Epidermal melanocyte (primary cell): ENCODE measurements at regions not wholly inside any gene's neighbourhood (a gene's known extent, or its start where the extent isn't known, plus 50 kb on each side); places are given as distances from the start of the nearest gene placed in this dataset.
"Not testable (repeated sequence)": the region's sequence is repeated elsewhere in the genome, so short reads cannot be mapped to it uniquely, and the experiment has no call there.

Source experiments
- DNase-seq: peaks from one replicate; pipeline ENCODE4 v3.0.0; 2011; ENCODE audit warnings: low spot score; ENCODE audit not compliant: insufficient read length

DNA sequence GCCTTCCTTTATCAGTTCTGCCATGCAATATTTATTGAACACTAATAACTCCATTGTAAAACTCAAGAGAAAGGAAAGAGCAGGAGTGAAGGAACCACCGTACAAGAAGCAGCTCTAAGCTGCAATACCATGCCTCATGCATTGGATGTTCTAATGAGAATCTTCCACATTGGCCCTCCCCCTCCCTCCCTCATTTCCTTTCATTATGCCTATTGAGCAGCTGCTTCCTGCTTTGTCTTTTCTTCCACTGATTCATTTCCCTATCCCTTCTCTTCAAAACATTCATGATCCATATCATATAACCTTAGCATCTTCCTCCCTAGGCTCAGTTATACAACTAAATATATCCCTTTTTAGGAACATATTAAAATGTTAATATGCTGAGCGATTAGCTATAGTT lies 698.7 kb upstream of the GOLIM4 start:
- no peak for DNase-seq

DNA sequence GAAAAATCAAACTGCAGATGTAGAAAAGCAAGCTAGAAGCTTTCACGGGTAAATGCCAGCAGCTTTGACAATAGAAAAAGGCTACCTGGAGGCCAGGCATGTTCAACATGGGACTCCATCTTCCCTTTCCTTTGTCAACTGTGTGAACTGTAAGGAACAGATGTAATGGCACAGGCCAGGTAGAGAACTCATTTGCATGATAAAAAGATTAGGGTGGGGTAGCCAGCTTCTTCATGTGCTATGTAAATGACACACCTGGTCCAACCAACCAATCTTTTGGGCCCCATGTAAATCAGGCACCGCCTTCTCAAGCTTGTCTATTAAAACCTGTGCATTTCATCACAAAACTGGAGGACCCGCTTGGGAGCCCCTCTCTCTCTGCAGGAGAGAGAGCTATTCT lies 686.5 kb upstream of the GOLIM4 start:
- DNase-seq: no peak

DNA sequence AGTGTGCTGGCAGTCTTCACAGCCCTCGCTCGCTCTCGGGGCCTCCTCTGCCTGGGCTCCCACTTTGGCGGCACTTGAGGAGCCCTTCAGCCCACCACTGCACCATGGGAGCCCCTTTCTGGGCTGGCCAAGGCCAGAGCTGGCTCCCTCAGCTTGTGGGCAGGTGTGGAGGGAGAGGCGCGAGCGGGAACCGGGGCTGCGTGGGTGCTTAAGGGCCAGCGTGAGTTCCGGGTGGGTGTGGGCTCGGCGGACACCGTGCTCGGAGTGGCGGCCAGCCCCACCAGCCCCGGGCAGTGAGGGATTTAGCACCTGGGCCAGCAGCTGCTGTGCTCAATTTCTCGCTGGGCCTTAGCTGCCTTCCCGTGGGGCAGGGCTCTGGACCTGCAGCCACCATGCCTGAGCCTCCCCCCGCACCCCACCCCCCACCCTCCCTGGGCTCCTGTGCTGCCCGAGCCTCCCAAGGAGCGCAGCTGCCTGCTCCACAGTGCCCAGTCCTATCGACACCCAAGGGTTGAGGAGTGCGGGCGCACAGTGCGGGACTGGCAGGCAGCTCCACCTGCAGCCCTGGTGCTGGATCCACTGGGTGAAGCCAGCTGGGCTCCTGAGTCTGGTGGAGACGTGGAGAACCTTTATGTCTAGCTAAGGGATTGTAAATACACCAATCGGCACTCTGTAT lies 684.4 kb upstream of the GOLIM4 start:
- DNase-seq: not testable (repeated sequence)

DNA sequence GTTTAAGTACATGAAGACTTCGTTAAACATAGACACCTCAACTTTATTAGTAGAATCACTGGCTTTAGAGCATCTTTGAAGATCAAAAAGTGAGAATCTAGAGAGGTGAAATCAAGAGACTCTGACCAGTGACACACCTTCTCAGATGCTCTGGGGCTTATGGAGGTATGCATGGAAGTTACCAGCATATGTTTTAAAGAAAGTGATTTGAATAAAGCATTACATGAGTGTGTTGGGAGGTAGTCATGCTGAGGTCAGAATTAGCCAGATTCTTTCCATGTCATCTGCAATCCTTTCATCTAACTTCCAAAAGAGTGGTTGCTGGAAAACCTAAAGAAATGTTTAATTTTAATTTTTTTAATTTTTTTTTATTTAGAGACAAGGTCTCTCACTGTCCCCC lies 658.0 kb upstream of the GOLIM4 start:
- DNase-seq: no peak

DNA sequence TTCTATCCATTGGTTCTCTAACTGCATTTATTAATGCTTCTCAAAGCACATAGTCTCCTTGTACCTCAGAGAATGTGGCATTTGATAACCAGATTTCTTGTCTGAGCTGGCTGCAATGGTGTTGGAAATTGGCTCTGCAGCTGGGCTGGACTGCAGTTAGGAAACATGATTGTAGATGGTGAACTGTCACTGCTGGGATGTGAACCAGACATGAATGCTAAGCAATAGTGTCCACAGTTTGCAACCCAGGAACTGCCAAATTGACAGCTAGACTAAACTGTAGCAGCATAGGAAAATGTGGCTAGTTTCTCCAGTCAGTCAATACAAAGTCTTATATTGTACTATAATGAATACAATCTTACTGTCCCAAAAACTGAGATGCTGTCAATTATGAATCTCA lies 656.6 kb upstream of the GOLIM4 start:
- DNase-seq: no peak

DNA sequence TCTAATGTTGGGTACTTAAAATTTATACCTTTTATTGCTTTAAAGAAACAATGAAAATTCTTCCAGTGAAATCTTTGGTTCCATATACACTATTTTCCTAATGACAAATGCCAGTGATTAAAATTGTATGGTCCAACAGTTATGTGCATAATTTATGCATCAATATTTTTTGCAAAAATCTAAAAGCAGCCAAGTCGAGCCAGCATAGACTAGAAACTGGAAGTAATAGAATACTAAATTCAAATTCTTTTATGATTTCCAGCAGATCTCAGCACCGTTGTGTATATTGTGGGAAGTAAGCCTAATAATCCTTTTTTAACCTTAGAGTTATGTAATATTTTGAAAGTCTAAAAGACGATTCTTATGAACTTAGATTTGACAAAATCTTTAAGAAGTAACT lies 652.0 kb upstream of the GOLIM4 start:
- no peak for DNase-seq

DNA sequence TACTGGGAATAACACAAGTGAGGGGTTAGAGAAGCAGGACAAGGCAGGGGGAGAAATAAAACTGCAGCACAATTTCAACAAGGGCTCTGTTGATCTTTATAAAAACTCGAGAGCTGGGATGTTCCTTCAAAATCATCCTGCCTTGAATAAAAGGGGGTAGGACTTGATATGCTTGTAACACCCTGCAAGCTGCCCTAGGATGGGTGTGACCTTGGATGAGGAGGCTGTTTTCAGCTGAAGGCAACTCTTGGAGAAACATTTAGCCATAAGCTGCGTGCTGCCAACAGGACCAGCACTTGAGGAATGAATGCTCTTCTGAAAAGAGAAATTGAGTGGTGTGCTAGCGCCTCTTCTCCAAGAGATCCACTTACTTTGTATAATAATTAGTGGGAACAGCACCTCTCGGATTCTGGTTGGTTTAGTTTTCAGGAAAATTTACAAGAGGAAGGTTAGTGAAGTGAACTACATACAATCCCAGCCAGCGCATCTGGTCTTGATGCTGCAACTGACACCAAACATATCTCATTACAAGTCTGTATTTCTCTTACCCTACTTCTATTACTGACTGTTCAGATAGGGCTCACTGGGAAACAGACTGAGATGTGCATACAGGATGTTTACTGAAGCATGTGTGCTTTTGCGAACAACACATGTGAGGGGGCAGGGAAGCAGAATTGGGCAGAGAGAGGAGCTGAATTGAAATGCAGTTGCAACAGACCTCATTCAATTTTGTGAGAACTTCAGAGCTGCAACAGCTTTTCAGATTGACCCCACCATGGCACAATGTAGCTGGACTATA lies 643.0 kb upstream of the GOLIM4 start:
- DNase-seq: no peak

DNA sequence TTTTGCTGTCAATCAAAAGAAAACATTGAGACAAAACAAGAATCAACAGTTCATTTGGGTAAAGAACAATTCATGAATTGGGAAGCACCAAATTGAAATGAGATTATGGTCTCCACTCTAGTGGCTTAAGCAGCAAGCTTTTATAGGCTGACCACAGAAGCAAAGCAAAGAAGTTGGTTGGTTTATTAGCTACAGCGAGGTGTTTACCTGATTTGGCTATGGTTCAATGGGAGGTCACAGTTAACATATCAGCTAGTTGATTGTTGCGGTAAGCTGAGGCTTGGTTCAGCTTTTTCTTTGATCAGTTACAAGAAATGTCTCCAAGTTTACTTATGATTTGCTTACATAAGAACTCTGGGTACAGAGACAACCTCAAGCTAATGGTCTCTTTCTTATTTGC lies 640.5 kb upstream of the GOLIM4 start:
- no peak for DNase-seq

DNA sequence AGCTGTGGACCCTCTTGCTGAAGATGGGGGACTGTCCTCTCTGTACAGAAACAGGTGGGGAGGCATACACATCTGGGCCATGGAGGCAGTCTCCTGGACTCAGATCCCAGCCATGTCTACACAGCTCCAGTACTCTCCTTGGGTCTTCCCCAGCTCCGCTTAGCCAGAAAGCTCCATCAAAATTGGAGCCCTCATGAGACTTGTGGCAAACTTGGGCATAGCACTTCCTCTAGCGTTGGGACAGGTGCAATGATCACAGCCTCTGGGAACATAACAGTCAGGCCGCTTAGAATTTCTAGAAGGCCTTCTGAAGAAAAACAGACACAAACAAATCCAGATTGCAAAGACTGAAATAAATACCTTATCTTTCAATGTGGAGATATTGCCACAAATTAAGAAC lies 634.3 kb upstream of the GOLIM4 start:
- no peak for DNase-seq

DNA sequence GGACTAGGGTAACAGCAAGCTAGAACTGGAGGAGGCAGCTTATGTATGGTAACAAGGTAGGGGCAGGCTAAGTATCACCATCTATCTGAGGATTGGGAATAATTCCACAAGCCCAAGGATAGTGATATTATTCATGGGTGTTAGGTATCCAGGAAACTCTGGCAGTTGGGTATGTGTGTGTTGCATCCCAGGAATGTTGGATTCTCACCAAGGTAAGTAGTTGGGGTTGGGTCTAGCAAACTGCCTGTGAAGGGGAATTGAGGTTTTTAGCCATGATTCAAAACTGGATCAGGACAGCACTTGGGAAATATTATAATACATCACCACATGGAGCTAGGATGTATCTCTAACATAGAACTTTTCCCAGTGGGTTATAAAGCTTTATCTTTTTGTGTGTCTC lies 626.4 kb upstream of the GOLIM4 start:
- DNase-seq: no peak

DNA sequence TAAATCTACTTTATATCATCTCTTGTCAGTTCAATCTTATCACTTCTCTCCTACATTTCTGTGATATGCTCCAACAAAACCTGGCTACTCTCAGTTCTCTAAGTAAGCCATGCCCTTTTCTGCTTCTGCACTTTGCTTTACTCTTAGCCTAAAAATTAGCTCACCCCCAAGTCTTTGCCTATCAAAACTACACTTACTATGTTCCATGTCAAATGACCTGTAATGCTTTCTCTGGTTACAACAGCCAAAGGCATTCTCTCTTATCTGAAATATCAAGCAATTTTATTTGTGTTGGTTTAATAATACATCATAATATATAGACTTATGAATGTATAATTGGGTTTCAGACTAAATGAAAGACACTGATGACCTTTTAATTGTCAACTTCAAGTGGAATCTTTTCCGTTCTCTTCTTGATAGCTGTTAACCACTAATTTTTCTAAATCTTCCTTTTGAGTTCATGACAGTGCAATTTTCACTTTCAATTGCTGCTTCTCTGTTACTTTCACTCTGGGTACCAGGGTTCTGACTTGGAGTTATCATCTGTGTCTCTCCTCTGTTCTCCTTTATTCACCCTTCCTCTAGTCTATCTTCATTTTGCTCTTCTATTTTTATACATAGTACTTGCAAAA lies 619.0 kb upstream of the GOLIM4 start:
- no peak for DNase-seq

DNA sequence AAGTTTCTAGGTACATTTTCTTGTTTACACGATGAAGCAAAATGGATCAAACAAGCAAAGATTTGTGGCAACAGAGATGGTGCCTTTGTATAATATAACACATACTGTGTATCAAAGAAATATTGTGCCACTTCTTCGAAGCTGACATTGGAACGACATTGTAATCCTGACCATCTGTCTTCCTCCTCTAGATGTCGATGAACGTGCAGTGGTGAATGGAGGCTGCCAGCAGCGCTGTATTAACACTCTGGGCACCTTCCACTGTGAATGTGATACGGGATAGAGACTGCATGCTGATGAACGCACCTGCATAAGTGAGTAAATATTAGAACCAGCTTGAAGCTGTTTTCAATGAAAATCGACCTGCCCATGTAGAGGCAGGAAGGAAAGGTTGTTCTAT lies 613.3 kb upstream of the GOLIM4 start:
- no peak for DNase-seq

DNA sequence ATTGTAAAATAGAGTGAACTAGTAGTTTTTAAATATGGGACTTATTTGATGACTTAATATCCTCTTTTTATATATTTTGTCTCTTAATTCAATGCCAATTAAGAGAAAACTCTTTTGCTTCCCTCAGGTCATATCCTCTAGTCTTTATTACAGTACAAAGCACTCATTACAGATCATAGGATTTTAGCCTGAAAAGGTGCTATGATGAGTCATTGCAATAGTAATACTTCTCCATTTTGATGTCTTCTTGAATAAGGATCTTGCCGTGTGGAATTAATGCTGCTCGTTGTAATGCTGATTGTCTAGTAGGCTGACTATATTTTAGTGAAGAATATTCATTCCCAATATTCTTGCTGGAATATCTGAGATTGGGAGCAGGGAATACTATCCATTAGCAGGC lies 612.2 kb upstream of the GOLIM4 start:
- no peak for DNase-seq

DNA sequence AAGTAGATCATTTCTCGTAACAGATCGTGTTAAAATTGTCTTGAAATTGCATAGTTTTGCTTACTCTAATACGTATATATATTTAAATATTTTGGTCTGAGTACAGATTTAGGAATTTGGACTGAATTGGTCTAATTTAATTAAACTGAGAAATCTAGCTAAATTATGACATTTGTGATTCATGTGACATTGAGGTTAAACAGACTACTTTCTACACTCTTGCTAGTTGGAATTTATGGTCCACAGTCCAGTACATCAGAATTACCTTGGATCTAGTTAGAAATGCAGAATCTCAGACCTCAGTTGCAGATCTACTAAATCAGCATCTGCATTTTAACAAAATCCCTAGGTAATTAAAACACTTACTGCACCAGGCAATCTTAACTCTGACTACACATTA lies 609.7 kb upstream of the GOLIM4 start:
- DNase-seq: no peak

DNA sequence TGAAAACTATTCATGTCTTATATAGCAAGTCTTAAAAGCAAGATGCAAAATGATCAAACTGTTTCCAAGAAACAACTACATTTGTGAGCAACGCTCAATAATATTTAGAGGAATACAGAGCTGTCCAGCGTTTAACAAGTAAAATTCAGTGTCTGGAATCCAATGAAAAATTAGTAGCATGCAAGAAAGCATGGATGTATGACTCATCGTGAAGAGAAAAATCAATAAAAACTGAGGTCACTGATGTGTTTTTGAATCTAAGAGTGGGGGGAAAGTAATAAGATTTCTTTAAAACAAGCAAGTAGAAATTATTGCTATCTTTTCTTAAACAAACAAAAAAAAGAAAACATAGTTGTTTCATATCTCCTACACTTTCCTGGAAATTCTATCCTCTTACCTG lies 600.3 kb upstream of the GOLIM4 start:
- no peak for DNase-seq

DNA sequence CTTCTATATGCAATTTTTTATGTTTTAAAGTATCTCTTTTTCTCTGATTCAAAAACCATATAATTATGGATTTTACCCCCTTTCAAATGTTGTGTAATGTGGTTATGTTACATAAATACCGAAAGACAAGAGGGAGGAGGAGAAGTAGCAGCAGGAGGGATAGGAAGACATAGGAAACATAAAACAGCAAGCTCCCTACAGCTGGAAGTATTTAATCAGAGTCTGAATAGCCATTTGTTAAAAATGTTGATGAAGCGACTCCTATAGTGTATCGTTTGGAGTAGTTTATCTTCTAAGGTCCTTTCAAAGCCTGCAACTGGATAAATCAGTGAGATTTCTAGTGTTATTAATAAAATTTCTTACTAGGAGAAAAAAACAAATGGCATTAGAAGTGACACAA lies 598.1 kb upstream of the GOLIM4 start:
- DNase-seq: no peak

DNA sequence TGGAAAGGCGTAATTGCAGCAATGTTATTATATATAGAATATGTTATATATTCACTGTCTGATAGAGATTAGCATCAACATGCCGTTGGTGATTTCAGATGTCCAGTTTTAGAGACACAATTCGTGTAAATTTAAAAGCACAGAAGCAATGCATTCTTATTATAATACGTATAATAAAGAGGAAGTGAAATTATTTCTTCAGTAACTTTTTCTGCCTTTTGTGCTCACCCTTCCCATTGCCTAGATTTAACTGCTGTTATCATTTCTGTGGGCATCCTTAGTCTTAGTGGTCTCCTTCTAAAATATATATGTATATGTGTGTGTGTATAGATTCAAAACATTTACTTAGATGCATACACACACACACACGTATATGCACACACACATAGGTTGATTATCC lies 592.5 kb upstream of the GOLIM4 start:
- no peak for DNase-seq

DNA sequence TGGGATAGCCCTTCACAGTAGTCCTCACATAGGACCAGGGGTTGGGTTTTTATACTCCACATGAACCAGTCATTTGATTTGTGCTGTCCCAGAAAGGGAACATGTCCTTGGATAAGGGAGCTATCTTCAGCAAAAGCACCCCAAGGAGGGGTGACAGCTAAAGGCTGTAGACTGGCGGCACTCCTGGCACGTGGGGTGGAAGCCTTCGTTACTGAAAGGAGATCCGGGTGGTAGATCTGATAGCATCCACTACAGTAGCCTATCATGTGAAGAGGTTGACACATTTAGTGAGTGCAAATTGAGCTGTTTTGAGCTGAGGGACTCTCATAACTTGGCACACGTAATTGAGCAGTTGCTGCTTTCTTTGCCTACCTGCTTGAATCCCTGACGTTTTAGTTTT lies 588.8 kb upstream of the GOLIM4 start:
- DNase-seq: no peak

DNA sequence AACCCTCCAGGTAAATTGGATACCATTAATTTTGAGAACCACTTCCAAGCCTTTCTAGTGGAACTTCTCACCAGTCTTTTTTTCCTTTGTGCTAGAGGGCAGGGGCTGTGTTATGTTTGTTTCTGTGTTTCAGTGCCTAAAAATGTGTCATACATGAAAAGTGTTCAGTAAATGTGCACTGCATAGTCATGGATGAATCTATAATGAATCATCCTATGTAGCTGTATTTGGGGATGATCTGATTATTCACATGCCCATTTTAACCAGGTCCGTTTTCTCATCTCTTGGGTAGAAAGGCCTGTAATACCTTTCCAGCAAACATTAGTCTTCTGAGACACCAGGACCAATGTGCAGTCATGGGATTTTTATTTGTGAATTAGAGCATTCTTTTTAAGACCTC lies 583.0 kb upstream of the GOLIM4 start:
- no peak for DNase-seq

DNA sequence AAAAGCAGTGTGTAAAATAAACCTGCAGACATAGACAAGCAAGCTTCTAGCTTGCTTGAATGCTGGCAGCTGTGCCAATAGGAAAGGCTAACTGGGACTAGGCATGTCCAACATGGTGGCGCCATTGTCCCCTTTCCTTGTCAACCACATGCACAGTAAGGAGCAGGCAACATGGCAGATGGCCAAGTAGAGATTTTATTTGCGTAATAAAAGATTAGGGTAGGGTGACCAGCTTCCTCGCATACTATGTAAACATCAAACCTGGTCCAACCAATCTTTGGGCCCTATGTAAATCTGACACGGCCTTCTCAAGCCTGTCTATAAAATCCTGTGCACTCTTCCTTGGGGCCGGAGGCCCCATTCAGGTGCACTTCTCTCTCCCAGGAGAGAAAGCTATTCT lies 575.4 kb upstream of the GOLIM4 start:
- DNase-seq: no peak

DNA sequence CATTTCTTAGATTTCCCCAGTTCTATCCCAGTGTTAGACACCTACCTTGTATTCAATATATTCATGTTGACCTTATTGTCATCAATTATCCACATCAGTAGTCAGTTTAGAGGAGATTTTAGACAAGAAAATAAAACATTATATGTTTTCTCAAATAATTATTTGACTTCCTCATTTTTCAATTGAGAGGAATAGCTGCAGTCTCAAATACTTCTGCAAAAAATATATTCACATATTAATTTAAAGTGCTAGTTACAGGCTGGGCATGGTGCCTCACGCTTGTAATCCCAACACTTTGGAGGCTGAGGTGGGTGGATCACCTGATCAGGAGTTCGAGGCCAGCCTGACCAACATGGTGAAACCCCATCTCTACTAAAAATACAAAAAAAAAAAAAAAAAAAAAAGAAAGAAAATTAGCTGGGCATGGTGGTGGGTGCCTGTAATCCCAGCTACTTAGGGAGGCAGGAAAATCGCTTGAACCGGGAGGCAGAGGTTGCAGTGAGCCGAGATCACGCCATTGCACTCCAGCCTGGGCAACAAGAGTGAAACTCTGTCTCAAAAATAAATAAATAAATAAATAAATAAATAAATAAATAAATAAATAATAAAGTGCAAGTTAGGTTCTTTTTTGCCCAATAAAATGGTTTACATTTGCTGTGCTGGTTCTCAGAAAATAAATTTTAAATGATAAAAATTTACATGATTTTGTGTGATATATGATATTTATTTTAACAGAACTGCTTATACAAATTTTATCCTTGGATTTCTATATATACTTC lies 565.3 kb upstream of the GOLIM4 start:
- DNase-seq: not testable (repeated sequence)

DNA sequence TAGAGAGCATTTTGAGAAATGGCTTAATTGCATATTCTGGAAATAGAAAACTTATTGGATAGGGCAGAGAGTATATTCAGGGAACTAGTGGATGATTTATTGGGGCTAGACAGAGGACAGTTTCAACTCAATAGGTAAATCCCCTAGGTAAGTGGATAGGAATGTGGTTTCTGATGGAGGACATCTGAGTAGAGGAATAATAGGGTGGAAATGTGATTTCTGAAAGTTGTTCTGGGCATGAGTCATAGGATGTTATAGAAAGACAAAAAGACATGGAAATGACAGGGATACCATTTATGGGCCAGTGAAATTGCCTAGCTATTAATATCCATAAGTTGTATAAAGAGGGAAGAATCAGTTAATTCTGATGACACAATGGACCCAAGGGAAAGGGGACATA lies 563.3 kb upstream of the GOLIM4 start:
- DNase-seq: no peak
